RWPE1 (cell line): ENCODE measurements at regions not wholly inside any gene's neighbourhood (a gene's known extent, or its start where the extent isn't known, plus 50 kb on each side); places are given as distances from the start of the nearest gene placed in this dataset.

Source experiments
- CTCF ChIA-PET: fragments of 350-600 bp; sonication (Branson Sonifier 250); formaldehyde crosslinking; extraction: SDS; loops from one replicate; lab custom pipeline; 2021; lab: Yijun Ruan, JAX
- POLR2A ChIA-PET: fragments of 400-600 bp; formaldehyde crosslinking; extraction: SDS; loops from one replicate; lab custom pipeline; 2020; ENCODE audit warnings: antibody characterized with exemption; ENCODE audit not compliant: low non-redundant PET; lab: Yijun Ruan, JAX
- DNase-seq: peaks from one replicate; pipeline ENCODE4 v3.0.0; 2012; ENCODE audit warnings: low spot score
- H3K27ac ChIP-seq: fragments of 450-650 bp; 2 replicates; pipeline ENCODE4 v1.5.1; 2017
- TF ChIP-seq, protein P1 (sequence below): fragments of 450-650 bp; conservative IDR thresholded peaks from 2 replicates; pipeline ENCODE4 v1.5.1; 2017; ENCODE audit warnings: low read depth, mild to moderate bottlenecking

DNA sequence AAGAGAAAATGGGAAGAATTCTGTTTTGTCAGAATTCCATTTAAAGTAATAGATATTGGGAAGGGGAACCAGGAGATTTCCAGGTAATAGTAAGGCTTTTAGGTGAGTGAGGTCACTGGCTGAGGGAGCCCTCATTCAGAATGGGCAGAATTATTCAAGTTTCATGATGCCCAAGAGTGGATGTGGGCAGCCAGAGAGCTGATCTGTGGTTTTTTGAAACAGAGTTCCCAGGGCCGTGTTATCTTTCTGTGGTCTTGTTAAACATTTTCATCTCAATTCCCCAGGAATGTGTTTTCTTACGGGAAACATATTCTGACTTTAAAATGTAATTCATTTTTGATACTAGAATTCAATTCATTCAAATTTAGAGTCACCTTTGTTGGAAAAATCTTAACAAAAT, 182.0 kb upstream of the AADAT start:
- DNase-seq: no peak

DNA sequence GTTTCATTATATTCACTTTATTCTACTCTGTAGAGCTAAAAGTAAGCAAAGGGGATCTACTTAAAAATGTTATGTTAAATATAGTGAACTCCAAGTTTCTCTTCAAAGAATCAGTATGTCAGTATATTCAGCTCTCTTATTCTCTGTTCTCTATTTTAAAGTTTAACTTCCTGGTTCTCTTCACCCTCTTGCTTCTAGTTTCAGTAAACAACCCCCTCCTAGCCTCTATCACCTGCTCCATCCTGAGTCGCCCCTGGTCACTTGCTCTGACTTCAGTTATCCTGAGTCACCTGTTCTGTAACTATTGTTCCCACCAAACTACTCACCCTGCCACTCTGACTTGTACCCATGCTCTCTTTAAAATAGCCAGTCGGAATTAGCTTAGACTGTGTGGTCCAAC, 180.9 kb upstream of the AADAT start:
- H3K27ac ChIP-seq: no peak overlapping the region
- POLR2A ChIA-PET: no interaction called here
- CTCF ChIA-PET: interaction anchor here (2.0 kb wide), 1 partner anchor 11 kb away, joined by 10 read pairs; no protein-coding TSS in a partner anchor
- DNase-seq: no peak
- TF ChIP-seq, protein P1, sequence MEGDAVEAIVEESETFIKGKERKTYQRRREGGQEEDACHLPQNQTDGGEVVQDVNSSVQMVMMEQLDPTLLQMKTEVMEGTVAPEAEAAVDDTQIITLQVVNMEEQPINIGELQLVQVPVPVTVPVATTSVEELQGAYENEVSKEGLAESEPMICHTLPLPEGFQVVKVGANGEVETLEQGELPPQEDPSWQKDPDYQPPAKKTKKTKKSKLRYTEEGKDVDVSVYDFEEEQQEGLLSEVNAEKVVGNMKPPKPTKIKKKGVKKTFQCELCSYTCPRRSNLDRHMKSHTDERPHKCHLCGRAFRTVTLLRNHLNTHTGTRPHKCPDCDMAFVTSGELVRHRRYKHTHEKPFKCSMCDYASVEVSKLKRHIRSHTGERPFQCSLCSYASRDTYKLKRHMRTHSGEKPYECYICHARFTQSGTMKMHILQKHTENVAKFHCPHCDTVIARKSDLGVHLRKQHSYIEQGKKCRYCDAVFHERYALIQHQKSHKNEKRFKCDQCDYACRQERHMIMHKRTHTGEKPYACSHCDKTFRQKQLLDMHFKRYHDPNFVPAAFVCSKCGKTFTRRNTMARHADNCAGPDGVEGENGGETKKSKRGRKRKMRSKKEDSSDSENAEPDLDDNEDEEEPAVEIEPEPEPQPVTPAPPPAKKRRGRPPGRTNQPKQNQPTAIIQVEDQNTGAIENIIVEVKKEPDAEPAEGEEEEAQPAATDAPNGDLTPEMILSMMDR: no peak

More for the DNA sequence above, 182.0 kb upstream of the AADAT start:
- no peak overlapping the region for H3K27ac ChIP-seq
- TF ChIP-seq, protein P1: no peak
- POLR2A ChIA-PET: no interaction called here
- CTCF ChIA-PET: no interaction called here

DNA sequence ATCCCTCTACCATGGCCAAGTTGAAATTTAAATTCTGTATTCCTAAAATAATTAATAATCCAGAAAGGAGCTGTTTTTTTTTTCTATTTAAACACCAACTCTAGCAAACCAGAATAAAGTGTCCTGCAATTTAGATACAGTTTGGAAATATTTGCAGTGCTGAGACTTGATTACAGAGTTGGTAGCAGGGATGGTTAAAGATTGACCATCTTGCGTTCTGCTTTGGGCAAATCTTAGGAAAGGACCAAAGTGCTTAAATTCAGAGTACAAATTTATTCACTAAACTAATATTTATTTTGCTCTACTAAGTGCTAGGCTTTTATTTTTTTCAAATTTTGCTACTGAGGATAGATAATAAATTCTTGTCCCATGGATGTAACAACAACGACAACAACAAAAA, 180.2 kb upstream of the AADAT start:
- H3K27ac ChIP-seq: no peak overlapping the region
- no peak for DNase-seq
- ChIA-PET POLR2A (no interaction called here), CTCF (interaction anchor here (2.0 kb wide), 1 partner anchor 10 kb away, joined by 10 read pairs; no protein-coding TSS in a partner anchor)
- TF ChIP-seq, protein P1: no peak

GRCh38 chr4:170259631-170260153, 169.9 kb upstream of the AADAT start:
- ChIA-PET CTCF (interaction anchor here (0.6 to 1.5 kb wide), 20 partner anchors 9 to 1946 kb away, joined by 3 to 11 read pairs (median 4); no protein-coding TSS in a partner anchor), POLR2A (no interaction called here)
- TF ChIP-seq, protein P1: peak; percentile 83
- no peak overlapping the region for H3K27ac ChIP-seq
- DNase-seq: peak; percentile 68

DNA sequence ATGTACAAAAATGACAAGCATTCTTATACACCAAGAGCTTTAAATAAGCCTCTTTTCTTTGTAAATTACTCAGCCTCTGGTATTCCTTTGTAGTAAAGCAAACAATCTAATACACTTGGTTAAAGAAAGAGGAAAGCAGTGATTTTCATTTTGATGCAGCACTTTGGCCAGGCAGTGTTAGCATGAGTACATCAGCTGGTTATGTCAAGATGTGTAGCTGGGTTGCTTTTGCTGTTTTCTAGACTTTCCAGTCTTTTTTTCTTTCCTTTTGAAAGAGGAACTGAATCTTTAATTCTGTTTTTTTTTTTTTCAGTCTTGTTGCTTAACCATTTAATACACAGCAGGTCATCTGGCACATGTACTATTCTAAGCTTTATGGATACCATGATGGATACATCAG, 167.1 kb upstream of the AADAT start:
- CTCF ChIA-PET: interaction anchor here (0.6 kb wide), 1 partner anchor 60 kb away, joined by 4 read pairs; no protein-coding TSS in a partner anchor
- TF ChIP-seq, protein P1: no peak
- no peak overlapping the region for H3K27ac ChIP-seq
- POLR2A ChIA-PET: no interaction called here
- DNase-seq: no peak

- POLR2A ChIA-PET: no interaction called here
- H3K27ac ChIP-seq: no peak overlapping the region
- TF ChIP-seq, protein P1: no peak
- CTCF ChIA-PET: interaction anchor here (0.6 to 1.9 kb wide), 2 partner anchors 10 to 1341 kb away, joined by 4 to 6 read pairs; no protein-coding TSS in a partner anchor
- DNase-seq: peak; percentile 29
Measured at GRCh38 chr4:170248576-170248975, 158.8 kb upstream of the AADAT start.
